H4 (cell line): ENCODE measurements at regions not wholly inside any gene's neighbourhood (a gene's known extent, or its start where the extent isn't known, plus 50 kb on each side); places are given as distances from the start of the nearest gene placed in this dataset.
A peak's percentile ranks its signal among the peaks of the same experiment; 100 is the strongest.
"Not testable (repeated sequence)": the region's sequence is repeated elsewhere in the genome, so short reads cannot be mapped to it uniquely, and the experiment has no call there.

Source experiments
- DNase-seq: peaks from one replicate; pipeline ENCODE4 v3.0.0-alpha.2; 2015; ENCODE audit warnings: low spot score

GRCh38 chr5:100232736-100233135 lies 302.4 kb upstream of the FAM174A start:
- no peak for DNase-seq

GRCh38 chr5:100188778-100189177 lies 346.4 kb upstream of the FAM174A start:
- DNase-seq: no peak

- no peak for DNase-seq
Measured at GRCh38 chr5:100188339-100188738, 346.8 kb upstream of the FAM174A start.

GRCh38 chr5:100186181-100186580 lies 349.0 kb upstream of the FAM174A start:
- no peak for DNase-seq

- DNase-seq: no peak
Measured at GRCh38 chr5:100182402-100182801, 352.8 kb upstream of the FAM174A start.

- DNase-seq: no peak
Measured at GRCh38 chr5:100175346-100175745, 359.8 kb upstream of the FAM174A start.

GRCh38 chr5:100165309-100165708 lies 369.9 kb upstream of the FAM174A start:
- DNase-seq: no peak

GRCh38 chr5:100161868-100162267 lies 373.3 kb upstream of the FAM174A start:
- DNase-seq: no peak

- no peak for DNase-seq
Measured at GRCh38 chr5:100157066-100157465, 378.1 kb upstream of the FAM174A start.

- no peak for DNase-seq
Measured at GRCh38 chr5:100148239-100148638, 386.9 kb upstream of the FAM174A start.

- DNase-seq: no peak
Measured at GRCh38 chr5:100142607-100143006, 392.6 kb upstream of the FAM174A start.

GRCh38 chr5:100131161-100131560 lies 404.0 kb upstream of the FAM174A start:
- DNase-seq: peak; percentile 16

- DNase-seq: no peak
Measured at GRCh38 chr5:100130307-100130706, 404.9 kb upstream of the FAM174A start.

- no peak for DNase-seq
Measured at GRCh38 chr5:100119903-100120302, 415.3 kb upstream of the FAM174A start.

GRCh38 chr5:100110497-100110896 lies 424.7 kb upstream of the FAM174A start:
- DNase-seq: no peak

GRCh38 chr5:100108883-100109282 lies 426.3 kb upstream of the FAM174A start:
- no peak for DNase-seq

- not testable (repeated sequence) for DNase-seq
Measured at GRCh38 chr5:100103592-100104119, 431.5 kb upstream of the FAM174A start.

- not testable (repeated sequence) for DNase-seq
Measured at GRCh38 chr5:100101466-100101865, 433.7 kb upstream of the FAM174A start.

GRCh38 chr5:100096328-100096727 lies 438.8 kb upstream of the FAM174A start:
- DNase-seq: not testable (repeated sequence)

- DNase-seq: not testable (repeated sequence)
Measured at GRCh38 chr5:100080703-100081102, 454.5 kb upstream of the FAM174A start.

- DNase-seq: not testable (repeated sequence)
Measured at GRCh38 chr5:100079163-100079562, 456.0 kb upstream of the FAM174A start.

- DNase-seq: not testable (repeated sequence)
Measured at GRCh38 chr5:100066020-100066419, 469.2 kb upstream of the FAM174A start.

- no peak for DNase-seq
Measured at GRCh38 chr5:100043475-100043874, 491.7 kb upstream of the FAM174A start.

- DNase-seq: no peak
Measured at GRCh38 chr5:100026606-100027005, 508.6 kb upstream of the FAM174A start.
